Liver (tissue), 8 donors: ENCODE measurements at regions not wholly inside any gene's neighbourhood (a gene's known extent, or its start where the extent isn't known, plus 50 kb on each side); places are given as distances from the start of the nearest gene placed in this dataset.

Experiments used
- DNase-seq: peaks from one replicate; pipeline ENCODE4 v3.0.0-alpha.2; 2017; ENCODE audit warnings: low spot score
- H3K27ac ChIP-seq, 2 donors: one replicate each; pipeline ENCODE4 v1.7.0; 2013; ENCODE audit warnings: inconsistent platforms in 2 of 2, low read length in 2 of 2, control low read depth in 1 of 2, low read depth in 1 of 2, mild to moderate bottlenecking in 1 of 2
- H3K27me3 ChIP-seq, 4 donors: one replicate each; pipeline versions ENCODE4 v1.6.1 to v1.7.0; 2013; ENCODE audit warnings: low read length in 3 of 4, inconsistent platforms in 1 of 4, mild to moderate bottlenecking in 1 of 4, moderate library complexity in 1 of 4; ENCODE audit not compliant: control insufficient read depth in 4 of 4, insufficient read depth in 4 of 4
- H3K36me3 ChIP-seq, 4 donors: one replicate each; pipeline versions ENCODE4 v1.6.1 to v1.7.0; 2013; ENCODE audit warnings: low read length in 3 of 4, mild to moderate bottlenecking in 3 of 4, low read depth in 1 of 4, moderate library complexity in 1 of 4; ENCODE audit not compliant: control insufficient read depth in 4 of 4, insufficient read depth in 3 of 4
- H3K4me1 ChIP-seq, 4 donors: one replicate each; pipeline versions ENCODE4 v1.6.1 to v1.7.0; 2013; ENCODE audit warnings: low read length in 3 of 4, mild to moderate bottlenecking in 3 of 4, moderate library complexity in 1 of 4; ENCODE audit not compliant: control insufficient read depth in 4 of 4, insufficient read depth in 4 of 4
- H3K4me3 ChIP-seq, 3 donors: one replicate each; pipeline versions ENCODE4 v1.6.1 to v1.7.0; 2013; ENCODE audit warnings: low read length in 3 of 3, control low read depth in 1 of 3, low read depth in 1 of 3, mild to moderate bottlenecking in 1 of 3
- H3K9ac ChIP-seq, 2 donors: one replicate each; pipeline ENCODE4 v1.7.0; 2013; ENCODE audit warnings: low read length in 2 of 2, mild to moderate bottlenecking in 2 of 2, moderate library complexity in 2 of 2, control low read depth in 1 of 2, low read depth in 1 of 2
- H3K9me3 ChIP-seq, 4 donors: one replicate each; pipeline versions ENCODE4 v1.6.1 to v1.7.0; 2013; ENCODE audit warnings: low read length in 3 of 4; ENCODE audit not compliant: control insufficient read depth in 4 of 4
- ATF3 ChIP-seq: IDR thresholded peaks from 2 replicates; pipeline ENCODE4 v1.6.1; 2016; ENCODE audit warnings: antibody characterized with exemption
- CTCF ChIP-seq: fragments of 150-350 bp; IDR thresholded peaks from 2 replicates; pipeline ENCODE4 v1.5.1; 2017; ENCODE audit warnings: improper control_type of control experiment, low read depth, low read length; ENCODE audit not compliant: missing input control
- EGR1 ChIP-seq, 2 donors: IDR thresholded peaks; 2 replicates each; pipeline ENCODE4 v1.6.1; 2016 to 2018; ENCODE audit warnings: antibody characterized with exemption in 2 of 2, low read depth in 2 of 2
- FOXA1 ChIP-seq: IDR thresholded peaks from 2 replicates; pipeline ENCODE4 v1.6.1; 2016; ENCODE audit warnings: antibody characterized with exemption
- FOXA2 ChIP-seq: IDR thresholded peaks from 2 replicates; pipeline ENCODE4 v1.6.1; 2016; ENCODE audit warnings: antibody characterized with exemption
- GABPA ChIP-seq, 2 donors: IDR thresholded peaks in 1 of 2; conservative IDR thresholded peaks in 1 of 2; 2 replicates each; pipeline ENCODE4 v1.6.1; 2016; ENCODE audit warnings: antibody characterized with exemption in 2 of 2, mild to moderate bottlenecking in 1 of 2, moderate library complexity in 1 of 2
- HNF4A ChIP-seq, 2 donors: conservative IDR thresholded peaks; 2 replicates each; pipeline ENCODE4 v1.6.1; 2016; ENCODE audit warnings: antibody characterized with exemption in 2 of 2, mild to moderate bottlenecking in 2 of 2
- HNF4G ChIP-seq: IDR thresholded peaks from 2 replicates; pipeline ENCODE4 v1.6.1; 2016; ENCODE audit warnings: antibody characterized with exemption
- JUND ChIP-seq, 2 donors: IDR thresholded peaks; 2 replicates each; pipeline ENCODE4 v1.6.1; 2016; ENCODE audit warnings: antibody characterized with exemption in 2 of 2
- MAX ChIP-seq: IDR thresholded peaks from 2 replicates; pipeline ENCODE4 v1.6.1; 2016; ENCODE audit warnings: antibody characterized with exemption
- NR2F2 ChIP-seq: IDR thresholded peaks from 2 replicates; pipeline ENCODE4 v1.6.1; 2016; ENCODE audit warnings: antibody characterized with exemption
- RAD21 ChIP-seq, 2 donors: IDR thresholded peaks; 2 replicates each; pipeline ENCODE4 v1.6.1; 2016; ENCODE audit warnings: antibody characterized with exemption in 2 of 2, mild to moderate bottlenecking in 2 of 2
- REST ChIP-seq: IDR thresholded peaks from 2 replicates; pipeline ENCODE4 v1.6.1; 2016; ENCODE audit warnings: antibody characterized with exemption, mild to moderate bottlenecking
- RXRA ChIP-seq, 2 donors: IDR thresholded peaks; 2 replicates each; pipeline ENCODE4 v1.6.1; 2017 to 2018; ENCODE audit warnings: antibody characterized with exemption in 2 of 2, mild to moderate bottlenecking in 1 of 2
- SP1 ChIP-seq: IDR thresholded peaks from 2 replicates; pipeline ENCODE4 v1.6.1; 2018; ENCODE audit warnings: antibody characterized with exemption, mild to moderate bottlenecking
- TAF1 ChIP-seq: conservative IDR thresholded peaks from 2 replicates; pipeline ENCODE4 v1.6.1; 2016; ENCODE audit warnings: antibody characterized with exemption, mild to moderate bottlenecking
- YY1 ChIP-seq: IDR thresholded peaks from 2 replicates; pipeline ENCODE4 v1.6.1; 2016; ENCODE audit warnings: antibody characterized with exemption, mild to moderate bottlenecking
- ZBTB33 ChIP-seq: IDR thresholded peaks from 2 replicates; pipeline ENCODE4 v1.6.1; 2016; ENCODE audit warnings: antibody characterized with exemption
- WGBS: extraction: QIAGEN DNeasy Blood & Tissue Kit; methylation state at CpG from one replicate; pipeline ENCODE4 v1.1.7; 2013; 5-methylcytosine and 5-hydroxymethylcytosine counted together
- donor health status: healthy.
- donor health status: healthy.
- donor health status: healthy.
- donor health status: healthy.
- donor health status: healthy.

- Histone ChIP-seq H3K27ac (no peak overlapping the region), H3K4me3 (no peak overlapping the region), H3K36me3 (no peaks in the 10 kb centered on the region), H3K9ac (no peak overlapping the region), H3K27me3 (no peaks in the 10 kb centered on the region), H3K9me3 (no peaks in the 10 kb centered on the region), H3K4me1 (no peaks in the 10 kb centered on the region)
- no peak for TF ChIP-seq JUND (IDR thresholded peaks at IDR 0.05)
- no peak for TF ChIP-seq FOXA1
- TF ChIP-seq FOXA2 = no peak
- TF ChIP-seq HNF4A (conservative IDR thresholded peaks at IDR 0.05) = no peak
- no peak for TF ChIP-seq HNF4G
- no peak for TF ChIP-seq ATF3
- WGBS = 63% methylated on average over 5 of the region's 5 CpGs
- no peak for DNase-seq
These were observed 707.5 kb downstream of the SLITRK6 start for GRCh38 chr13:85091631-85092234.

- H3K4me3 ChIP-seq = no peak overlapping the region
- no peaks in the 10 kb centered on the region for H3K27me3 ChIP-seq
- H3K9ac ChIP-seq = no peak overlapping the region
- H3K9me3 ChIP-seq = no peaks in the 10 kb centered on the region
- WGBS = 81% methylated on average over 2 of the region's 2 CpGs
- no peak overlapping the region for H3K27ac ChIP-seq
- DNase-seq = no peak
- no peak for TF ChIP-seq RXRA (IDR thresholded peaks at IDR 0.05)
- TF ChIP-seq GABPA (IDR thresholded peaks at IDR 0.05 in 1 of 2, conservative IDR thresholded peaks at IDR 0.05 in 1 of 2) = no peak
- no peak for TF ChIP-seq MAX
- no peak for TF ChIP-seq TAF1
- no peak for TF ChIP-seq YY1
- no peak for TF ChIP-seq ZBTB33
- TF ChIP-seq RAD21 (IDR thresholded peaks at IDR 0.05) = no peak
- no peak for TF ChIP-seq FOXA2
- TF ChIP-seq HNF4G = no peak
- no peak for TF ChIP-seq NR2F2
- no peak for TF ChIP-seq FOXA1
- TF ChIP-seq JUND (IDR thresholded peaks at IDR 0.05) = no peak
- TF ChIP-seq HNF4A (conservative IDR thresholded peaks at IDR 0.05) = no peak
- no peak for TF ChIP-seq ATF3
- no peak for TF ChIP-seq SP1
- no peak for TF ChIP-seq EGR1 (IDR thresholded peaks at IDR 0.05; ENCODE audit: low read depth in 2 of 2)
- TF ChIP-seq REST = no peak
- no peak for TF ChIP-seq CTCF
- no peaks in the 10 kb centered on the region for H3K4me1 ChIP-seq
- H3K36me3 ChIP-seq = no peaks in the 10 kb centered on the region
These were observed 710.0 kb downstream of the SLITRK6 start for GRCh38 chr13:85089186-85089585.
